Smooth muscle cell (in vitro differentiated cells): ENCODE measurements at regions not wholly inside any gene's neighbourhood (a gene's known extent, or its start where the extent isn't known, plus 50 kb on each side); places are given as distances from the start of the nearest gene placed in this dataset.
A peak's percentile ranks its signal among the peaks of the same experiment; 100 is the strongest.
"Not testable (repeated sequence)": the region's sequence is repeated elsewhere in the genome, so short reads cannot be mapped to it uniquely, and the experiment has no call there.

ENCODE experiments used
- DNase-seq: peaks from one replicate; lab custom pipeline; 2025; ENCODE audit not compliant: unreplicated experiment; lab: John Stamatoyannopoulos, UW
- H2AFZ ChIP-seq: fragments of 200-600 bp; sonication (generic); 2 replicates; pipeline ENCODE4 v1.6.0; 2016; ENCODE audit warnings: antibody characterized with exemption, low read depth, mild to moderate bottlenecking
- H3F3A ChIP-seq: fragments of 200-600 bp; sonication (generic); 2 replicates; pipeline ENCODE4 v1.6.0; 2017; ENCODE audit warnings: antibody characterized with exemption, low read depth
- H3K27ac ChIP-seq: fragments of 200-600 bp; sonication (generic); 2 replicates; pipeline ENCODE4 v1.5.1; 2016; ENCODE audit warnings: low read depth, mild to moderate bottlenecking
- H3K27me3 ChIP-seq: fragments of 200-600 bp; sonication (generic); 2 replicates; pipeline ENCODE4 v1.6.1; 2016; ENCODE audit warnings: low read depth, mild to moderate bottlenecking
- H3K36me3 ChIP-seq: fragments of 200-600 bp; sonication (generic); 2 replicates; pipeline ENCODE4 v1.5.1; 2016; ENCODE audit warnings: low read depth
- H3K4me1 ChIP-seq: fragments of 200-600 bp; sonication (generic); 2 replicates; pipeline ENCODE4 v1.5.1; 2016; ENCODE audit warnings: low read depth
- H3K4me2 ChIP-seq: fragments of 200-600 bp; sonication (generic); 2 replicates; pipeline ENCODE4 v1.6.0; 2016; ENCODE audit warnings: mild to moderate bottlenecking
- H3K4me3 ChIP-seq: fragments of 200-600 bp; sonication (generic); 2 replicates; pipeline ENCODE4 v1.5.1; 2016; ENCODE audit warnings: mild to moderate bottlenecking
- H3K79me2 ChIP-seq: fragments of 200-600 bp; sonication (generic); 2 replicates; pipeline ENCODE4 v1.6.0; 2016; ENCODE audit warnings: low read depth, mild to moderate bottlenecking
- H3K9ac ChIP-seq: fragments of 200-600 bp; sonication (generic); 2 replicates; pipeline ENCODE4 v1.6.0; 2016; ENCODE audit warnings: low read depth
- H3K9me3 ChIP-seq: fragments of 200-600 bp; sonication (generic); replicated peaks from 2 replicates; pipeline ENCODE4 v1.5.1; 2016; ENCODE audit warnings: low read depth
- H4K20me1 ChIP-seq: fragments of 200-600 bp; sonication (generic); 2 replicates; pipeline ENCODE4 v1.6.0; 2016; ENCODE audit warnings: low read depth
- CTCF ChIP-seq: fragments of 200-600 bp; sonication (generic); IDR thresholded peaks from 2 replicates; pipeline ENCODE4 v1.5.1; 2017; ENCODE audit warnings: borderline replicate concordance, mild to moderate bottlenecking, antibody characterized with exemption; ENCODE audit not compliant: insufficient read depth, poor library complexity, severe bottlenecking
- WGBS: methylation state at CpG from one replicate; pipeline ENCODE4 v1.1.7; 2016; ENCODE audit warnings: low lambda C conversion rate; 5-methylcytosine and 5-hydroxymethylcytosine counted together

- Histone ChIP-seq H3K9ac (no peak overlapping the region), H2AFZ (peak overlapping the region; percentile 61), H3K4me3 (no peak overlapping the region), H3K4me2 (no peak overlapping the region), H3F3A (peaks cover 11% of the 10 kb centered on the region), H3K36me3 (no peaks in the 10 kb centered on the region), H3K27ac (no peak overlapping the region), H3K9me3 (no peaks in the 10 kb centered on the region), H3K27me3 (no peaks in the 10 kb centered on the region), H4K20me1 (no peaks in the 10 kb centered on the region), H3K4me1 (no peaks in the 10 kb centered on the region), H3K79me2 (no peaks in the 10 kb centered on the region)
- no peak for DNase-seq
- 61% methylated on average over 2 of the region's 2 CpGs for WGBS
- no peak for TF ChIP-seq CTCF
These were observed 311.7 kb upstream of the HTR2C start for GRCh38 chrX:114272096-114272686.

GRCh38 chrX:114270371-114270770 is 313.5 kb upstream of the HTR2C start:
- H3K4me2 ChIP-seq, H4K20me1 ChIP-seq, DNase-seq, H2AFZ ChIP-seq, H3K9ac ChIP-seq, H3K4me1 ChIP-seq, H3K79me2 ChIP-seq, H3K27ac ChIP-seq, H3K36me3 ChIP-seq, H3K27me3 ChIP-seq, H3K4me3 ChIP-seq, H3K9me3 ChIP-seq: not testable (repeated sequence)
- peaks cover 11% of the 10 kb centered on the region for H3F3A ChIP-seq
- WGBS: over 99% methylated on average over 12 of the region's 21 CpGs

- no peak overlapping the region for H2AFZ ChIP-seq
These were observed 315.2 kb upstream of the HTR2C start for GRCh38 chrX:114268643-114269042.

GRCh38 chrX:114267142-114267541 is 316.7 kb upstream of the HTR2C start:
- Histone ChIP-seq H3K27me3 (no peaks in the 10 kb centered on the region), H3K27ac (peak overlapping the region; percentile 43), H4K20me1 (no peaks in the 10 kb centered on the region), H3F3A (peaks cover 7% of the 10 kb centered on the region), H3K36me3 (no peaks in the 10 kb centered on the region), H3K4me1 (no peaks in the 10 kb centered on the region), H3K9me3 (no peaks in the 10 kb centered on the region), H3K4me3 (no peak overlapping the region), H3K4me2 (no peak overlapping the region), H3K79me2 (no peaks in the 10 kb centered on the region), H2AFZ (peak overlapping the region; percentile 31), H3K9ac (no peak overlapping the region)
- no peak for TF ChIP-seq CTCF
- WGBS: 25% methylated on average over 5 of the region's 5 CpGs
- no peak for DNase-seq

More at GRCh38 chrX:114268643-114269042, 315.2 kb upstream of the HTR2C start:
- no peak overlapping the region for H3K4me2 ChIP-seq
- no peaks in the 10 kb centered on the region for H4K20me1 ChIP-seq
- peaks cover 11% of the 10 kb centered on the region for H3F3A ChIP-seq
- 93% methylated on average over 3 of the region's 3 CpGs for WGBS
- H3K36me3 ChIP-seq: no peaks in the 10 kb centered on the region
- no peaks in the 10 kb centered on the region for H3K4me1 ChIP-seq
- H3K4me3 ChIP-seq: no peak overlapping the region
- no peak overlapping the region for H3K9ac ChIP-seq
- no peaks in the 10 kb centered on the region for H3K9me3 ChIP-seq
- no peaks in the 10 kb centered on the region for H3K27me3 ChIP-seq
- H3K79me2 ChIP-seq: no peaks in the 10 kb centered on the region
- TF ChIP-seq CTCF: no peak
- no peak for DNase-seq
- H3K27ac ChIP-seq: no peak overlapping the region
